RPMI8226 (cell line): ENCODE measurements at regions not wholly inside any gene's neighbourhood (a gene's known extent, or its start where the extent isn't known, plus 50 kb on each side); places are given as distances from the start of the nearest gene placed in this dataset.

Experiments
- DNase-seq: peaks from one replicate; pipeline ENCODE4 v3.0.0-alpha.2; 2015

DNA sequence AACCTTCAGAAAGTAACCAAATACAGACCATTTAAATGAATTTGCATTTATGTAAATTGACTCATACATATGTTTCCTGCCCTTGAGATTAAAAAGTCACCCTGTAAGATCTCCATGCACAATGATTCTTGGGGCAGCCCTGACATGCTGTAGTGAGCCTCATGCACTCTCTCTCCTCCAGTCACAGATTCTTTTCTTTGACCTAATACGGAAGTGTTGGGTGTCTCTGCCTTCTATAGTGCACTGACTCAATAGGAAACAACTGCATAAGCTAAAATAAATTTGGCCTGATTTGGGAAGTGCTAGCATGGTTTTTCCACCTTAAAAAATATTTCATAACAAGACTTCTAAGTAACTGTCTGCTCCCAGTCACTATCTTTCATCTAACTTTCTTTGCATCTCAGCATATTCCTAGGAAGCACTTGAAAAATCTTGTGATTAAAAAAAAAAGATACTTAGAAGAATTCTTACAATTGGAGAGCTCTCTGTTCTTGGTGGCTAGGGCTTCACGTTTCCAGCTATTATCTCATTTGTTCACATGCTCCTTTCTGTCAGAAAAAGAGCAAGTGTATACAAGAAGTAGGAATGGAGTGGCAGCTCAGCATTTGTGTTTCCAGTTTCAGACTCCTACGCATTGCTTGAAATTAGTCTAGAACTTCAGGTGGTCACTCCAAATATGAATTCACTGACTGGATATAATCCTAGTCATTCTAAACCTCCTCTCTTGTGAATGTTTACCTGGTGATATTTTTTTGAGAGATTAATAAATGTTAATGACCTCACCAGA, 207.9 kb upstream of the COL8A1 start:
- no peak for DNase-seq

DNA sequence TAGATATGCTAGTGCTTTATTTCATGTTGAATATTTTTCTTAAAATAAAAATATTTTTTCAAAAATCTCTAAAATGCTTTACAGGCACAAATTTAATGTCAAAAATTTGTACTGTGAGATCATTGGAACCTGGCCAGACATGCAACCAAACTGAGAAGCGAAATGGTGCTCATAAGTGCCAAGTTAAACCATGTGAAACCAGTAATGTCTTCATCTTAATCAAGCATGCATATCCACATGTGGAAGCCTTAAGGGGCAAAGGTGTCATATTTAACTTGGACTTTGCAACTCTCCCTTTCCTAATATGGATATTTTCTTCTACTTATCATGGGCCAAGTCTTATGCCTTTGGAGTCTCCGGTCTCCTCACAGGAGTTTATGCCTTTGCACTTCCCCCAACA, 208.9 kb upstream of the COL8A1 start:
- DNase-seq: no peak

DNA sequence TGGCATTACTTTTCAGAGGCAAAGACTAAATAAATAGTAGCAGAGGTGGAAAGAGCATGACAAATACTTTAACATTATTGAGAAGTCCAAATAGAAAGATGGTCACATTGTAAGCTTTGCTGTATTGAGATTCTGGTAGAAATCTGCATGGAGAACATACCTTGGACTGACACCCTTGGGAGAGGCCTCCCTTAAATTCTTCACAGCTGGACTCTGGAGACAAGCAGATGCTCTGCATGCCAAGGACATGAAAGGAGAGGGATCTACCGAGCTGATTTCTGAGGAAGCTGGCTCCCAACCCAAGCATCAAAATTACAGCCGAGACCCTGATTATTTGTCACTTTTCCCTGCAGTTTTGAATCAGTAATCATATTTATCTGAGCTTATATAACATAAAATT, 212.5 kb upstream of the COL8A1 start:
- no peak for DNase-seq

DNA sequence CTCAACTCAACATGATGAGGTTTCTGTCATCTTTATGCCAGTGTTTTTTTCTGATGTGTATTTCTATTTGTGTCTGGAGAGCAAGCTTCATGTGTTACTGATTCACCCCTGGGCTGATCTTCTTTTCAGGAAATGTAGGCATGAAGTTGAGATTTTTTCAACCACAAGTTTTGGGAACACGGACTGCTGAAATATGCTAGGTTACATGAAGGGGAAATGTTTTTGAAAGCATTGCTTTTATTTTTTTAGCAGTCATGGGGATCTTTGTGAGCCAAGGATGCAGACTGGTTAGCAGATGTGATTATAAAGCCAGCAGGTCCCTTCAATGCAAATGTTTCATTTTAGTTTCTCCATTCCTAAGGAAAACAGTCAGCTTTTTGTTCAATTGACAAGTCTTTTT, 219.3 kb upstream of the COL8A1 start:
- no peak for DNase-seq

DNA sequence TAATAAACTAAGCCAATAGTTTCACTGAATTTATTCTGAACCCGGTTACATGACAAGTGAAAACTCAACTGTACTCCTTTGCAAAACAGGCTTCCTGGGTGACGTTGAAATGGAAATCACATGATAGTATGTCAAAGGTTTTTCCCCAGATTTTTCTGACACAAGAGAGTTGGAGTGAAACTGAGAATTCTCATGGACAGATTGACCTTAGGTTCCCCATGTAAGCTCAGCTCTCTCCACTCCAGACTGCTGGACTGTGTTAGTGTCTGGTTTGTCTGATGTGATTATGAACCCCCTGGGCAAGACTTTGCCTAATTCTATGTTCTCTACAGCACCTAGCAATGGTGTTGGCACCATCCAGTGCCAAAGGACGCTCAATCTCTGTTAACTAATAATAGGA, 219.7 kb upstream of the COL8A1 start:
- no peak for DNase-seq

DNA sequence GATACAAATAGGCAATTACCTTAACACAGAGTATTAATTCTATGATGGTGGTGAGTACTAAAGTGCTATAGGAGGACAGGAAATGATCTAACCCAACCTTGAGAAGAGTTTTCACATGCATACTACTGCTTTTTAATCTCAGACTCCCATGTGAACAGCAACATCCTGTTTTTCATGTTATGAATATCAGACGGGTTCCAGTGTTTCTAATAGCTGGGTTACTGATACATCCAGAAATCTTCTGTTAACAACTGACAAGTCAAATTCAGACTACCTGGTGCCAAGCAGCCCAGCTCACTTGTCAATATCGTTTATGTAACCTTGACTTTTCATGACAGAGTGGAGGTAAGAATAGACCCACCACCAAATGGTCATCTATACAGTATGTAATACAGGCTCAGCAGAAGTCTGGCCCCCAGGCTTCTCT, 220.2 kb upstream of the COL8A1 start:
- DNase-seq: no peak

DNA sequence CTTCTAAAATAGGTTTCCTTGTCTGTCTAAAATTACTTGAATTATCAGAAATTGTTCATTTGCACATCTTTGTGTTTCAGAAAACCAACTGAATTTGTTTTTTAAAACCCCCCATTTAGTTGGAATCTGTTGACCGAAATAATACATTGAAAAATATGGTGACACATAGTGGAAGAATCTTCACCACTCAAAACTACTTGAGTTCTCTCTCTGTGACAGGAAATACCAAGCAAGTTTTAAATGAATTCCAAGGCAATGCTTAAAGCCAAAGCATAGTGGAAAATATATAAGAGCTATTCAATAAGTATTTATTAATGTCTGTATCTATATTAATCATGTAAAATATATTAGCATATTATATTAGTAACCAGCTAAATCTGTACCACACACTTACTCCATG, 224.9 kb upstream of the COL8A1 start:
- DNase-seq: no peak

DNA sequence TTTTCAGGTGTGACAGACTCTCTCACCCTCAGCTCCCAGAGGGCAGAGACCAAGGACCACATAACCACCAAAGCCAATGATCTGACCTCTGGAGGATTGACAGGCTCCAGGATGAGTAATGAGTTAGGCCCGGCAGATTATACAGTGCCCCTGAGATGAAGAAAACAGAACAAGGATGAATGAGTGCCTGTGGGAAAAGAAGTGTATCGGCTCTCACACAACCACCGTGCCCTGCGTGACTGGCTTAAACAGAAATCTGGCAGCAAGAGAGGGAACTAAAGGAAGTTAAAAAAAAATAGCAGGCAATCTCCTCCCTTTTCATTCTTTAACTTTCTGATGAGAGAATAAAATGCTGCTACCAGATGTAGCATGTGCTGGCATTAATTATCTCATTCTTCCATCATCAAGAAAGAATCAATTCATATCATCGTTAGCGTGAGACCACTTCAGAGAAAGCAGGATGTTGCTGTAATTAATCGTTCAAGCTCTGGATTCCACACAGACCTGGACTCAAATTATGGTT, 227.5 kb upstream of the COL8A1 start:
- no peak for DNase-seq

DNA sequence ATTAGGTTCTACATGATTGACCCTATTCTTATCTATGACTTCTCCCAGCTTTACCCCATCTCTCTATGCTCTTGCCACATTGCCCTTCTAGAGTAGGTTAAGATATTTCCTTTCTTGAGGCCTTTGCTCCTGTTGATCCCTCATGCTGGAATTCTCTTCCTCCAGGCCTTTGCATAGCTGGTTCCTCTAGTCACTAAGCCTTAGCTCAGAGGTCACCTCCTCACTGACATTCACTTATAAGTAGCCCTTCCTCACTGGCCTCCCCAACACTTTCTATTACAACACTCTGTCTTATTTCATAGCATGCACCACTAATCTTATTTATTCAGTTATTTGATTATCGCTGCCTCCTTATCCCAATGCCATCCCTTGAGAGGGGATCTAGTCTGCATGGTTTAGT, 228.4 kb upstream of the COL8A1 start:
- no peak for DNase-seq

DNA sequence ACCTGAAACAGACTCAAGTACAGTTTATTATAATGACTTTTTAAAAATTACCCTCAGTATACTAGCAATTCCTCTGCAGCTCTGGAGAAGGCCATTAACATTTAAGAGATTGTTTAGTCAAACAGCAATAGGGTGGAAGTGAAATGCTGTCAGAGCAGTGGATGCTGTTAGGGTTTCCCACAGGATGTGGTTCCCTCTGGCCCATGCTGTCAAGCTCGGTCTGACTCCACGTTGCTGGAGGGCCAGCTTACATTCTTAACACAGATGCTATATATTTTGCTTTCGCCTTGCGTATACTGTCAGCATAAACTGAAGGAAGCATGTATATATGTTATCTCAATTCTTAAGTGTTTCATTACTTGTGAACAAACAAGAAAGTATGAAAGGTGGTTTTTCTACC, 231.1 kb upstream of the COL8A1 start:
- DNase-seq: no peak

DNA sequence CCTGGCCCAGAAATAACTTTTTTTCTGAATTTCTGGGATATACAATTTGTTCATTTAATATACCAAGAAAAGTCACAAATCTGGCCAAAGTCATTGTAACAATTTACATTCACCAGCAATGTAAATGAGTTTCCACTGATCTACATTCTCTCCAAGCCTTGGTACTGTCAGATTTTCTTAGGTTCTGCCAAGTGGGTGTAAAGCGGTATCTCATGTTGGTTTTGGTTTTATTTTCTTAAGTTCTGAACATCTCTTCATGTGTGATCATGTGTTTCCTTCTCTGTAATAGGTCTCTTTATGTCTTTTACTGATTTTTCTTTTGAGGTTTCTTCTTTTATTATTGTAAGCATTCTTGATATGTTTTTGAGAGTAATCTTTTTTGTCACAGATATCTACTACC, 235.6 kb upstream of the COL8A1 start:
- DNase-seq: no peak

DNA sequence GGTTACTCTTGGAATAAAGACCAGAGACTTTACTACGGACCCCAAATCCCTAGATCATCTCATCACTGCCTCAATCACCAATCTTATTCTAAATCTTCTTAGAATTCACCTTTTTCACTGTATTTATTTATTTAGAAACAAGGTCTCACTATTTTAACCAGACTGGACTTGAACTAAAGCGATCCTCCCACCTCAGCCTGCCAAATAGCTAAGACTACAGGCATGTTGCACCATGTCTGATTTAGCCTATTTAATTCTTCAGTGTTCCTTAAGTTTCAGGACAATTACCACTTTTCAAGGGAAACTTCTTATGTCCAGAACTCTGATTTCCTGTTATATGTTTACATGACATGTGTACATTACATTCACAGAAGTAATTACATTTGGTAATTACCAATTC, 238.0 kb upstream of the COL8A1 start:
- DNase-seq: no peak

DNA sequence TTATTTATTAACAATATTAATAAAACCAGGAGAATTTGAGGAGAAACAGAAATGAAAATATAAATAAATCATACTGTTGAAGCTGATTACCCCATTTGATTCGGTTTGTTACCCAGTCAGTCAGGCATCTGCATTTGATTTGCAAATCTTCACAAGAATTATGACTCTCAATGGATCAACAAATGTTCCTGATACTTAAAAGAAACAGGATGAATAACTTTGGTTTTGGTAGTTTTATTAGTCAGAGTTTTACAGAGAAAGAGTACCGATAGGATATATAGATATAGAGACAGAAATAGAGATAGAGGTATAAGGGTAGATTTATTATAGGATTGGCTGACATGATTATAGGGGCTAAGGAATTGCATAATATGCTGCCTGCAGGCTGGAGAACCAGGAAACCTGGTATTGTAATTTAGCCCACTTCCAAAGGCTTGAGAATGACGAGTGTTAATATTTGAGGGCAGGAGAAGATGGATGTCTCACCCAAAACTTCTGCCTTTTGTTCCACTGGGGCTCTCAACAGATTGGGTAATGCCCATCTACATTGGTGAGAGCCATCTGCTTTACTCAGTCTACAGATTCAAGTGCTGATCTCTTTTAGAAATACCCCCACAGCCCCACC, 241.6 kb upstream of the COL8A1 start:
- DNase-seq: no peak

DNA sequence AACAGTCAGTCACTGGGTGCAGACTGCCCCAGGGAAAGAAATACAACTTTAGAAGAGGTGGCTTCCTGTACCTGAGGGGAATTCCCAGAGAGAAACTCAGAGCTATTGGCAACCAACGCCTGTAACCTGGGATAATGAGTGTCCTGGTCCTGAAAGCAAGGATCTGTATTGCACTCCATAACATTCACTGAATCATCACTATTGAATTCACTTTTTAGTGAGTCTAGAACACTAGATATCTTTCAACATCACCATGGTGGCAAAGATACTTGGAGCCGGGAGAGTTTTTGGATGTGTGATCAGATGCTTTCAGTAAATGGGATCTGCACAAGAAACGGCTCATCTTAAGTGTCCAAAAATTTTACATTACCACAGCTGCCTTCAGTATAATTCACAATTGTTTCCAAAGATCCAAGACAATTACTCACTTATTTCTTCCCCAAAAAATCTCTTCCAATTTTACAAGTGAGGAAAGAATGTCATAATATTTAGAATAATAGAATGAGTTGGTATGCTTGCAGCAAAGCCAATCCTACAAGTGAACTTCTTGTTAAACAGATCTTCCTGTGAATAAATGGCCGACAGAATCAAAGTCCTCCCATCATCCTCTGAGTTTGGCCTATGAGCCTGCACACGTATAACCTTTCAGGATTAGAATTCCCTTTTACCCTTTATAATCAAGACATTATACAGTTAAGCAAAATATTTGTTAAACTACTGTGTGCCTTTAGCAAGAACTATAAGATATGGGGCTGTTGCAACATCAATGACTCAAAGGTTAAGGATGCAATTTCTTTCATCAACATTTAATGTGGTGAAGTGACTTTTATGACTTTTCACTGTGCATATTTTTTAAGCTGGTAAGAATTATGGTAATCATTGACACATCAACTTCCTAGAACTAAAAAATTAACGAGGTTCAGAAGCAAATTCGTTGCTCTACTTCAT, 243.3 kb upstream of the COL8A1 start:
- DNase-seq: no peak

DNA sequence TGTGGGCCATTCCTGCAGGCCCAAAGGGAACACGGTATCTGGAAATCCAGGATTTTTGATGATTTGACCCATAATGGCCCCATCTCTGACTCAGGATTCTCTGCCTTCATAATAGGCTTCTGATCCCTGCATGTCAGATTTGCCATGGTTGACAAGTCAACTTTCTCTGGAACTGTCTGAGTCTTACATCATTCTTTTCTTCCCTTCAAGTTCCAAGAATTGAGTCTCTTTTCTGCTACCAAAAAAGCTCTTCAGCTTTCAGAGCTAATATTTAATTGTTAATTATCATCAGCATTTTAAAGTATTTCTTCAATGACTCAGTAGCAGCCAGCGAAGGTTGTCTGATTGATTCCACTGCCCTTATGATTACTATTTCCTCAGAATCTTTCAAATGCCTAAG, 244.4 kb upstream of the COL8A1 start:
- no peak for DNase-seq

DNA sequence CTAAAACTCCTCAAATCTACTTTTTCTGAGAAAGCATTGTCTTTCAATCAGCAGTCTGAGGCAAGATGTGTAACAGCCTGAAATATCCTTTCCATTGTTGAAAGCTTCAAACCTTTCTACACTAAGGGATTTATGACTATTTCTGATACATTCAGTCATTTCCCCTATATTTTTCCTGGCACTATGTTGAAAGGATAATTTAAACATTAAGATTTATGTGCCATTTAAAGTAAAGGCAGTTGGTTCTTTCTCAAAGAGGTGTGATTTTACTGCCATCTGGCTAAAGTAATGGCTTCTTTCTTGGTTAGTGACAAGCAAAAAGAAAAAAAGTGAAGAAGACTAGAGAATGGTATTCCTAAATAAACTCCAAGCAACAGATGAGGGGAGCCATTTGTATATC, 249.6 kb upstream of the COL8A1 start:
- DNase-seq: no peak

DNA sequence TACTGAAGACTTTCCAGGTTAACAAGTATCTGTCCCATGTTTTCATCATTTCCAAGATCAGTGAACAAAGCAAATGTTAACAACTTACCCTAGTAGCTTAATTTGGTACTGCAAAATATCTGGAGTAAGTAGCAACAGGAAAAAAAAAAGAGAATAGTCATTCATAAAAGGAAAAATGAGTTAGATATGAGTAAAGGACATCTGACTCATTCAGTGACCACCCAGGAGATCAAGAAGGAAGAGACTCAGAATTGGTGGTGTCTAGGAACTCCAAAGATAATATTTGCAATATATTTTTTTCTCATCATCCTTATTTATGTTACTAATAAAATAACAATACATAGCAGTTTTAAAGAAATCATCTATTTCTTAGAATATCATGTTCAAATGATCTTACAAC, 253.8 kb upstream of the COL8A1 start:
- no peak for DNase-seq

DNA sequence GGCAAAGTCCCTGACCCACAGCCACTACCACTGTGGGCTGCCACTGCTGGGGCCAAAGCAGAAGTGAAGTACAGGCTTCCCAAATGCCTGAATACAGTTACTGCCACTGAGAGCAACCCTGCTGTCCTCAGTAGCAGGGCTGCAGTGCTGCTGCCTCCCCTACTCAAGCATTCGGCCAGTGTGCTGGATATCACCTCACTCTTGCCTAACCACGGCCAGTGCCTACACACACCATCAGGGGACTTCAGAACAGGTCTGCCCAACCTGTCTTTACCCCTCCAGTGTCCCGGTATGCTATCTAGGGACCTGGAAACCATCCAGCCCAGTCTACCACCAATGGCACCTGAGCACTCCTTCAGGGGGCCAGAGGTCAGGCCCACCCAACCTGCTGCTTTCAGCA, 261.5 kb upstream of the COL8A1 start:
- DNase-seq: no peak

DNA sequence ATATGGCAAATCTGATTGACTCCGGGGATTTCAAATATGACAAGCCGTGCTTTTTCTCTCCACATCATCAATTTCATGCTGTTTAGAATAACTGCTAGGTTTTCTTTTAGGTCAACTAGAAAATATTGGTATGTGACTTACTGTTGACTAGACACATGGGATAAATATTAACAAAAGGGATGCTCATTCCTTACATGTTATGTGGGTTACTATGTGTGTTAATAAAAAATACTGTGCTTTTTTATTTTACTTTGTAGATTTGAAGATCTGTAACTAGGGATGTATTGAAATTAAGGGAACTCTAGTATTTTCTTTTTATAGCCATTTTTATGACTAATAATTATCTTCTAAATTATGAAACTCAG, 264.6 kb upstream of the COL8A1 start:
- no peak for DNase-seq

DNA sequence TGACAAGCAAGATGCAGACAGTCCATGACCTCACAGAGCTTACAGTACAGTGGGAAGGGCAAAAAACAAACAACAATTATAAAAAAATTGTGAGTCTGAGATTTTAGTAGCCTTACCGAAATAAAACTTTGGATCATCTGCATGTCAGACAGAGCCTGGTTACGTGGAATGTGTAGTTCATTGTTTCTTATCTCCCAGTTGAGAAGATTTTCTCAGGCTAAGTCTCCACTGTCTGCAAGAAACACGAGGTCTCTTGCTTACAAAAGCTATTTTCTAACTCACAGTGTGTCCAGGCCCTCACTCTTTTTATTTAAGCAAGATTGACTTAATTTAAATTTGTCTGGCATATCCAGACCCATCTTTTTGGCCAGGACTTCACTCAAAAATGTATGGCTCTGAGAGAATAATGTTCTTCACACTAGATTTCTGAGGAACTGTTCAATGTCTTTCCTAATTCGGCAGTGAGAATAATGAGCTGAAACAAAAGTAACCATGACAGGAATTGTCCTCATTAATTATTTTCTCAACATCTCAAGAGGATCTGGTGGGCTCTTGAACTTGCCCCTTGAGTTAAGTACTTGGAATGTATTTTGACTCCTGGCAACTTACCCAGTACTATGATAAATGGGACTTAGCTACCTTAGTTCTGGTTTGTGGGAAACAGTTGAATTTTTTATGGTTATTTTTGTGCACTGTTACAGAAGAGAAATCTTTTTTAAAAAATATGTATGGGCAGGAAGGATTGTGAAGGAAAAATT, 265.1 kb upstream of the COL8A1 start:
- DNase-seq: no peak

DNA sequence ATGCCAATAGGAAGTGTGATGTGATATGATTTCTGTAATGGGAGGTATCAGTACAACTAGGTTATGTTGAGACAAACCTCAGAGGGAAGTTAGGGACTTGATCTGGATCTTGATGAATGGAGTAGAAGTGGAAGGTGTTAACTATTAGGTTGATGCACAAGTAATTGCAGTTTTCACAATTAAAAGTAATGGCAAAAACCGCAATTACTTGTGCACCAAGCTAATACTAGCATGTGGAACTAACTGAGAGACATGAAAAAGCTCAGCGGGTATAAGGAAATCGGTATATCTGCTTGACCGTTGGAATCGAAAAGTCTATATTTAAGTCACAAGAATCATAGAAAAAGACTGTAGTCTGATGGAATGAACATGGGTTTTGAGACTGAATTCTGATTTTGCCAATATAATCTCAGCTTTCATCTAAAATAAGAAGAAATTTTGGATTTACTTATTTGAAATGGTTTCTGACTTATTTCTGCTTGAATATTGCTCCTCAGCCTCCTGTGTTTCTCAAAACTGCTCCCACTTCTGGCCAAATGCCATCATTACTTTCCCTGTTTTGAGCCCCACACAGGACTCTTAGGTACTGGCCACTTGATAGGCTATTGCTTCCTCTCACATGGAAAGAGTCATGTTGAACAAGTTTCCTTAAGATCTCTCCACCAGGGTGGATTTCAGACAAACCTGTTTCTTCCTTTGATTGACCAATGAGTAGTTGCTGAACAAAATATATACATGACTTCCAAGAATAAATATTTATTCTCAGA, 271.5 kb upstream of the COL8A1 start:
- DNase-seq: peak; percentile 30

DNA sequence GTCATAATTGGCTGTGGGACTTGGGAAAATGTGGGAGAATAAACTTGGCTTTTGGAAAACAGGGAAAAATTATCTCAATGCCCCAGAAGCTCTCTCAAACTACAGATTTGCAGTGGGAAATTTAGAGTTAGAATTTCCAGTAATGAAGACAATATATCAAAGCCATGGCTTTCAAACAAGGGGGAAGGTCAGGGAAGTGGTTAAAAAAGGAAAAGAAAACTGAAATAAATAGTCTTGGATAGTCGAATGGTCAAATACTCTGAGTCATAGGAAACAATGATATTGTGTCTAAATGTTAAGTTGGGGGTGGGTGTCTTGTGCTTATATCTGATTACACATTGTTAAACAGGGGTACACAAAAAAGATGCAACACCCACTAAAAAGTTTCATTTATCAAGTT, 272.4 kb upstream of the COL8A1 start:
- no peak for DNase-seq
